NCI-H2227 (cell line): ENCODE measurements at regions not wholly inside any gene's neighbourhood (a gene's known extent, or its start where the extent isn't known, plus 50 kb on each side); places are given as distances from the start of the nearest gene placed in this dataset.
"Not testable (repeated sequence)": the region's sequence is repeated elsewhere in the genome, so short reads cannot be mapped to it uniquely, and the experiment has no call there.

Experiments
- DNase-seq: peaks from one replicate; lab custom pipeline; 2025; ENCODE audit not compliant: unreplicated experiment; lab: John Stamatoyannopoulos, UW

- DNase-seq, result no peak
These were observed 50.2 kb downstream of the SMIM38 start for GRCh38 chr11:69205743-69206612.

- not testable (repeated sequence) for DNase-seq
These were observed 50.9 kb downstream of the SMIM38 start for GRCh38 chr11:69206613-69206965.

GRCh38 chr11:69207165-69207889, 51.6 kb downstream of the SMIM38 start:
- no peak for DNase-seq

- DNase-seq, result no peak
These were observed 52.7 kb downstream of the SMIM38 start for GRCh38 chr11:69208190-69209037.

- no peak for DNase-seq
These were observed 53.3 kb downstream of the SMIM38 start for GRCh38 chr11:69209038-69209350.

- DNase-seq, result no peak
These were observed 53.9 kb downstream of the SMIM38 start for GRCh38 chr11:69209421-69210309.

- DNase-seq, result no peak
These were observed 54.7 kb downstream of the SMIM38 start for GRCh38 chr11:69210310-69211035.

- no peak for DNase-seq
These were observed 55.8 kb downstream of the SMIM38 start for GRCh38 chr11:69211540-69211919.

GRCh38 chr11:69211920-69212797, 56.4 kb downstream of the SMIM38 start:
- DNase-seq, result no peak

GRCh38 chr11:69212798-69213110, 57.0 kb downstream of the SMIM38 start:
- DNase-seq, result no peak

- no peak for DNase-seq
These were observed 57.6 kb downstream of the SMIM38 start for GRCh38 chr11:69213316-69213715.

GRCh38 chr11:69213964-69214363, 58.2 kb downstream of the SMIM38 start:
- DNase-seq, result no peak

GRCh38 chr11:69215216-69215615, 59.5 kb downstream of the SMIM38 start:
- no peak for DNase-seq

- no peak for DNase-seq
These were observed 60.2 kb downstream of the SMIM38 start for GRCh38 chr11:69215784-69216415.

- no peak for DNase-seq
These were observed 60.9 kb downstream of the SMIM38 start for GRCh38 chr11:69216647-69217051.

- DNase-seq, result no peak
These were observed 61.8 kb downstream of the SMIM38 start for GRCh38 chr11:69217276-69218105.

GRCh38 chr11:69218271-69218682, 62.5 kb downstream of the SMIM38 start:
- DNase-seq, result no peak
